CD4-positive, alpha-beta T cell (primary cell): ENCODE measurements at regions not wholly inside any gene's neighbourhood (a gene's known extent, or its start where the extent isn't known, plus 50 kb on each side); places are given as distances from the start of the nearest gene placed in this dataset.

Source experiments
- ATAC-seq: fragments of 200-7000 bp; cut with Tn5 transposase; one replicate; pipeline ENCODE4 v1.10.0; 2022; ENCODE audit warnings: mild to moderate bottlenecking; ENCODE audit not compliant: poor library complexity
- CTCF ChIA-PET: fragments of 350-600 bp; sonication (Branson Sonifier 250); formaldehyde crosslinking; loops from one replicate; lab custom pipeline; 2021; ENCODE audit warnings: antibody characterized with exemption, inconsistent platforms; lab: Charles Lee
- POLR2A ChIA-PET: fragments of 350-600 bp; sonication (Branson Sonifier 250); formaldehyde crosslinking; loops from one replicate; lab custom pipeline; 2021; ENCODE audit warnings: antibody characterized with exemption, inconsistent platforms; lab: Charles Lee
- DNase-seq, 14 experiments: peaks; one replicate each; pipeline ENCODE4 v3.0.0-alpha.2; 2013 to 2020; ENCODE audit warnings: mixed read lengths in 2 of 14
- H3K27ac ChIP-seq, 2 donors: one replicate each; pipeline versions ENCODE4 v1.5.1 to v1.7.0; 2013; ENCODE audit warnings: low read length in 2 of 2, low read depth in 1 of 2, mild to moderate bottlenecking in 1 of 2
- H3K27me3 ChIP-seq, 2 experiments: 1 replicate in 1 of 2; 2 replicates in 1 of 2; pipeline versions ENCODE4 v1.6.1 to v1.7.0; 2013; ENCODE audit warnings: low read length in 2 of 2, control low read depth in 1 of 2, mild to moderate bottlenecking in 1 of 2, moderate library complexity in 1 of 2; ENCODE audit not compliant: insufficient read depth in 2 of 2, control insufficient read depth in 1 of 2
- H3K36me3 ChIP-seq: one replicate; pipeline ENCODE4 v1.6.1; 2013; ENCODE audit warnings: low read length, control low read depth; ENCODE audit not compliant: insufficient read depth
- H3K4me1 ChIP-seq: one replicate; pipeline ENCODE4 v1.6.1; 2013; ENCODE audit warnings: low read length, control low read depth; ENCODE audit not compliant: insufficient read depth
- H3K4me3 ChIP-seq: one replicate; pipeline ENCODE4 v1.5.1; 2013; ENCODE audit warnings: mild to moderate bottlenecking, low read length, moderate library complexity
- H3K9me3 ChIP-seq, 2 experiments: 1 replicate in 1 of 2; 2 replicates in 1 of 2; pipeline versions ENCODE4 v1.6.1 to v1.7.0; 2013; ENCODE audit warnings: low read length in 2 of 2, mild to moderate bottlenecking in 2 of 2, control low read depth in 1 of 2, moderate library complexity in 1 of 2; ENCODE audit not compliant: control insufficient read depth in 1 of 2, insufficient read depth in 1 of 2
- H3K27ac Mint-ChIP-seq: one replicate; pipeline ENCODE4 v1.8.0; 2020; ENCODE audit warnings: mixed read lengths
- H3K27me3 Mint-ChIP-seq: one replicate; pipeline ENCODE4 v1.8.0; 2021; ENCODE audit warnings: mixed read lengths
- H3K36me3 Mint-ChIP-seq: one replicate; pipeline ENCODE4 v1.8.0; 2021; ENCODE audit warnings: low read depth, mixed read lengths
- H3K4me1 Mint-ChIP-seq: one replicate; pipeline ENCODE4 v1.8.0; 2021; ENCODE audit warnings: low read depth, mixed read lengths
- H3K4me3 Mint-ChIP-seq: one replicate; pipeline ENCODE4 v1.8.0; 2020; ENCODE audit warnings: mild to moderate bottlenecking, mixed read lengths
- H3K9me3 Mint-ChIP-seq: one replicate; pipeline ENCODE4 v1.8.0; 2020; ENCODE audit warnings: mixed read lengths
- CTCF ChIP-seq: fragments of 200-600 bp; IDR thresholded peaks from one replicate; pipeline ENCODE4 v1.8.0; 2022; ENCODE audit warnings: antibody characterized with exemption, mild to moderate bottlenecking
- intact Hi-C, 2 experiments: fragments of 100-400 bp; cut with DNase I in 1 of 2; cut with micrococcal nuclease in 1 of 2; formaldehyde crosslinking; loops; one replicate each; pipeline versions ENCODE4 v1.15.1 to v1.9.0; 2023 to 2025; cut with DNase I, micrococcal nuclease

GRCh38 chr13:33684874-33685273, 133.1 kb upstream of the RFC3 start:
- Mint-ChIP-seq H3K4me3 (no peak overlapping the region), H3K4me1 (peaks cover under 1% of the 10 kb centered on the region), H3K9me3 (no peaks in the 10 kb centered on the region), H3K27me3 (no peaks in the 10 kb centered on the region), H3K36me3 (no peaks in the 10 kb centered on the region), H3K27ac (no peak overlapping the region)
- Histone ChIP-seq H3K27me3 (no peaks in the 10 kb centered on the region), H3K4me1 (no peaks in the 10 kb centered on the region), H3K4me3 (no peak overlapping the region), H3K36me3 (no peaks in the 10 kb centered on the region), H3K9me3 (peaks cover 0 to 8% of the 10 kb centered on the region in 2 experiments), H3K27ac (no peak overlapping the region)
- intact Hi-C loops: no loop called here
- no peak for TF ChIP-seq CTCF
- ATAC-seq (no peak), DNase-seq (no peak)
- POLR2A ChIA-PET: no interaction called here
- CTCF ChIA-PET: no interaction called here

- no peak for ATAC-seq
These were observed 131.0 kb upstream of the RFC3 start for GRCh38 chr13:33686772-33687480.

GRCh38 chr13:33690354-33690753, 127.6 kb upstream of the RFC3 start:
- Histone ChIP-seq H3K27me3 (no peaks in the 10 kb centered on the region), H3K36me3 (no peaks in the 10 kb centered on the region), H3K4me1 (no peaks in the 10 kb centered on the region), H3K4me3 (no peak overlapping the region), H3K27ac (no peak overlapping the region), H3K9me3 (peaks cover 0 to 4% of the 10 kb centered on the region in 2 experiments)
- intact Hi-C loops: no loop called here
- Mint-ChIP-seq H3K27ac (no peak overlapping the region), H3K4me3 (no peak overlapping the region), H3K4me1 (no peaks in the 10 kb centered on the region), H3K9me3 (no peaks in the 10 kb centered on the region), H3K36me3 (no peaks in the 10 kb centered on the region), H3K27me3 (no peaks in the 10 kb centered on the region)
- ChIA-PET CTCF (interaction anchor here (0.7 to 1.3 kb wide), 2 partner anchors 9 to 210 kb away, joined by 3 to 4 read pairs; no protein-coding TSS in a partner anchor), POLR2A (no interaction called here)
- DNase-seq (no peak), ATAC-seq (no peak)
- no peak for TF ChIP-seq CTCF

More at GRCh38 chr13:33686772-33687480, 131.0 kb upstream of the RFC3 start:
- Mint-ChIP-seq H3K27ac (no peak overlapping the region), H3K27me3 (no peaks in the 10 kb centered on the region), H3K4me1 (no peaks in the 10 kb centered on the region), H3K36me3 (no peaks in the 10 kb centered on the region), H3K9me3 (no peaks in the 10 kb centered on the region), H3K4me3 (no peak overlapping the region)
- peaks cover 0 to 8% of the 10 kb centered on the region in 2 experiments for H3K9me3 ChIP-seq
- DNase-seq: no peak
- no peak overlapping the region for H3K4me3 ChIP-seq
- H3K4me1 ChIP-seq: no peaks in the 10 kb centered on the region
- intact Hi-C loops: no loop called here
- no peaks in the 10 kb centered on the region for H3K27me3 ChIP-seq
- ChIA-PET CTCF (no interaction called here), POLR2A (no interaction called here)
- no peaks in the 10 kb centered on the region for H3K36me3 ChIP-seq
- no peak for TF ChIP-seq CTCF
- no peak overlapping the region for H3K27ac ChIP-seq
